IMR-90 (cell line): ENCODE measurements at regions not wholly inside any gene's neighbourhood (a gene's known extent, or its start where the extent isn't known, plus 50 kb on each side); places are given as distances from the start of the nearest gene placed in this dataset.

Source experiments
- ATAC-seq: fragments of 200-7000 bp; cut with Tn5 transposase; 2 replicates; pipeline ENCODE4 v1.9.1; 2020; ENCODE audit warnings: low read depth, mild to moderate bottlenecking, moderate library complexity
- BruUV-seq: library from RNA; stranded (reverse); fragments of 400-500 nt; replicated peaks from 2 replicates; lab custom pipeline; 2021; lab: Mats Ljungman, UMichigan
- CTCF ChIA-PET: fragments of 300-600 bp; formaldehyde crosslinking; extraction: SDS; loops from one replicate; lab custom pipeline; 2021; ENCODE audit warnings: antibody characterized with exemption; lab: Yijun Ruan, JAX
- POLR2A ChIA-PET: fragments of 300-600 bp; sonication (Branson Sonifier 250); formaldehyde crosslinking; loops from one replicate; lab custom pipeline; 2022; ENCODE audit warnings: antibody characterized with exemption; ENCODE audit not compliant: unreplicated experiment; lab: Charles Lee
- DNase-seq: peaks from one replicate; pipeline ENCODE4 v3.0.0; 2013
- H2AFZ ChIP-seq: replicated peaks from 2 replicates; pipeline ENCODE3; 2013; ENCODE audit warnings: low read length, mild to moderate bottlenecking; ENCODE audit not compliant: poor library complexity
- H2AK5ac ChIP-seq: 2 replicates; pipeline ENCODE4 v1.6.1; 2013; ENCODE audit warnings: low read depth, low read length, inconsistent platforms
- H2AK9ac ChIP-seq: replicated peaks from 2 replicates; pipeline ENCODE3; 2013; ENCODE audit warnings: mild to moderate bottlenecking, low read depth, low read length, moderate library complexity; ENCODE audit not compliant: poor library complexity
- H2BK120ac ChIP-seq: 2 replicates; pipeline ENCODE4 v1.6.1; 2013; ENCODE audit warnings: low read depth, low read length, inconsistent platforms
- H2BK15ac ChIP-seq: 3 replicates; pipeline ENCODE4 v1.6.1; 2013; ENCODE audit warnings: low read depth, low read length, inconsistent platforms
- H2BK20ac ChIP-seq: 2 replicates; pipeline ENCODE4 v1.6.1; 2013; ENCODE audit warnings: low read depth, mild to moderate bottlenecking, inconsistent platforms, low read length, moderate library complexity
- H2BK5ac ChIP-seq: 2 replicates; pipeline ENCODE4 v1.6.1; 2013; ENCODE audit warnings: mild to moderate bottlenecking, low read depth, low read length, inconsistent platforms; ENCODE audit not compliant: poor library complexity, severe bottlenecking
- H3K14ac ChIP-seq: replicated peaks from 2 replicates; pipeline ENCODE4 v1.6.1; 2013; ENCODE audit warnings: low read depth, low read length, inconsistent platforms
- H3K18ac ChIP-seq: 2 replicates; pipeline ENCODE4 v1.6.1; 2013; ENCODE audit warnings: low read depth, low read length, control low read depth
- H3K23ac ChIP-seq: 2 replicates; pipeline ENCODE4 v1.6.1; 2013; ENCODE audit warnings: low read depth, low read length, inconsistent platforms
- H3K27ac ChIP-seq: 2 replicates; pipeline ENCODE4 v1.5.1; 2013; ENCODE audit warnings: mild to moderate bottlenecking, control low read depth, low read length; ENCODE audit not compliant: insufficient read depth
- H3K27me3 ChIP-seq: 2 replicates; pipeline ENCODE4 v1.6.1; 2013; ENCODE audit warnings: low read length; ENCODE audit not compliant: control insufficient read depth, insufficient read depth
- H3K36me3 ChIP-seq: 2 replicates; pipeline ENCODE4 v1.6.1; 2013; ENCODE audit warnings: low read length, mixed read lengths; ENCODE audit not compliant: control insufficient read depth, insufficient read depth
- H3K4ac ChIP-seq: 2 replicates; pipeline ENCODE4 v1.6.1; 2013; ENCODE audit warnings: low read depth, low read length, inconsistent platforms
- H3K4me1 ChIP-seq: 2 replicates; pipeline ENCODE4 v1.6.1; 2013; ENCODE audit warnings: low read length, mixed read lengths; ENCODE audit not compliant: control insufficient read depth, insufficient read depth
- H3K4me2 ChIP-seq: 2 replicates; pipeline ENCODE4 v1.6.1; 2013; ENCODE audit warnings: low read depth, mild to moderate bottlenecking, control low read depth, low read length, moderate library complexity
- H3K4me3 ChIP-seq: 2 replicates; pipeline ENCODE4 v1.5.1; 2013; ENCODE audit warnings: low read depth, mild to moderate bottlenecking, control low read depth, low read length, moderate library complexity; ENCODE audit not compliant: insufficient read depth
- H3K56ac ChIP-seq: 2 replicates; pipeline ENCODE4 v1.6.1; 2013; ENCODE audit warnings: low read length, inconsistent platforms; ENCODE audit not compliant: insufficient read depth; ENCODE audit errors: extremely low read depth
- H3K79me1 ChIP-seq, 2 experiments: 2 replicates each; pipeline ENCODE4 v1.6.1; 2013; ENCODE audit warnings: low read length in 2 of 2, inconsistent platforms in 1 of 2, low read depth in 1 of 2
- H3K9ac ChIP-seq: 2 replicates; pipeline ENCODE4 v1.6.1; 2013; ENCODE audit warnings: low read depth, low read length, control low read depth
- H3K9me1 ChIP-seq: 2 replicates; pipeline ENCODE4 v1.6.1; 2013; ENCODE audit warnings: low read length, inconsistent platforms; ENCODE audit not compliant: insufficient read depth
- H3K9me3 ChIP-seq: 2 replicates; pipeline ENCODE4 v1.6.1; 2013; ENCODE audit warnings: low read length; ENCODE audit not compliant: control insufficient read depth, insufficient read depth
- H4K20me1 ChIP-seq: 2 replicates; pipeline ENCODE4 v1.6.1; 2013; ENCODE audit warnings: low read length, inconsistent platforms; ENCODE audit not compliant: insufficient read depth
- H4K5ac ChIP-seq: 2 replicates; pipeline ENCODE4 v1.6.1; 2013; ENCODE audit warnings: mild to moderate bottlenecking, low read depth, low read length, control low read depth
- H4K8ac ChIP-seq, 2 experiments: 2 replicates each; pipeline ENCODE4 v1.6.1; 2013; ENCODE audit warnings: low read depth in 2 of 2, low read length in 2 of 2, control low read depth in 1 of 2, inconsistent platforms in 1 of 2
- H4K91ac ChIP-seq: 2 replicates; pipeline ENCODE4 v1.6.1; 2013; ENCODE audit warnings: low read depth, low read length, inconsistent platforms; ENCODE audit not compliant: insufficient read depth
- RAD21 ChIP-seq: IDR thresholded peaks from 2 replicates; pipeline ENCODE4 v1.6.1; 2012; ENCODE audit warnings: low read length, improper control_type of control experiment
- RCOR1 ChIP-seq: IDR thresholded peaks from 2 replicates; pipeline ENCODE4 v1.6.1; 2012; ENCODE audit warnings: mild to moderate bottlenecking, low read length, improper control_type of control experiment; ENCODE audit not compliant: insufficient replicate concordance
- SMC3 ChIP-seq: fragments of 150-350 bp; IDR thresholded peaks from 2 replicates; pipeline ENCODE4 v1.6.1; 2016; ENCODE audit warnings: low read depth, mild to moderate bottlenecking, antibody characterized with exemption, low read length, moderate library complexity
- whole genome bisulfite sequencing, 2 experiments: methylation state at CpG; one replicate each; pipeline versions ENCODE4 v1.1.5 to v1.1.7; 2013; ENCODE audit warnings: missing lambda C conversion rate in 2 of 2; ENCODE audit not compliant: insufficient read length in 1 of 2; ENCODE audit errors: extremely low coverage in 2 of 2; 5-methylcytosine and 5-hydroxymethylcytosine counted together
- dilution Hi-C: fragments of 300-500 bp; cut with HindIII; formaldehyde crosslinking; loops from one replicate; pipeline ENCODE4 v1.14.3; 2018; ENCODE audit warnings: low sequenced_read_pairs; ENCODE audit not compliant: unreplicated experiment
- in situ Hi-C: fragments of 300-500 bp; cut with MboI; formaldehyde crosslinking; loops from 3 replicates; pipeline ENCODE4 v1.14.3; 2019; ENCODE audit warnings: low sequenced_read_pairs, inconsistent platforms, mixed read lengths
- intact Hi-C: fragments of 100-400 bp; cut with micrococcal nuclease; formaldehyde crosslinking; loops from 2 replicates; pipeline ENCODE4 v1.10.0; 2022
- TF ChIP-seq, protein P1 (sequence below): fragments of 150-350 bp; IDR thresholded peaks from 2 replicates; pipeline ENCODE4 v1.6.1; 2016; ENCODE audit warnings: low read depth, mild to moderate bottlenecking, low read length, moderate library complexity, borderline replicate concordance

DNA sequence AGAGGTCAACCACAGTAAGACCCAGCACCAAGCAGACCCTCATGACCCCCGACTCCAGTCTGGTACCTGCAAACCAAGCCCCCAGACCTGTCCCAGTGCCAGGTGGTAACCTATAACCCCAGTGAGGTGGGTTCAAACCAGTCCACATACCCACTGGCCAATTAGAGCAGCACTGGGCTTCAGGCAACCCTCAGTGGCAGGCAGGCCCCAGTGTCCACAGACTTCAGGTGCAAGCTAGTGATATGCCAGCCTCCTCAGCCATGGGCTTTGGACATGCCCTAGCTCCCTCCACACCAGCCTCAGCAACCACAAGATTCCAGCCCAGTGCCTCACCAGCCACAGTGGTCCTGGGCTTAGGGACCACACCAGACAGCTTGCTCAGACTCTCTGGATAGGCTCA lies 276.6 kb downstream of the DTWD2 start:
- Histone ChIP-seq H2BK20ac (no peak overlapping the region), H4K91ac (no peak overlapping the region), H3K9me1 (no peaks in the 10 kb centered on the region), H4K8ac (no peak overlapping the region), H2BK120ac (no peak overlapping the region), H3K27me3 (no peaks in the 10 kb centered on the region), H3K9ac (no peak overlapping the region), H2BK5ac (no peak overlapping the region), H3K4me2 (no peak overlapping the region), H3K4me1 (no peaks in the 10 kb centered on the region), H3K27ac (no peak overlapping the region), H4K5ac (no peak overlapping the region), H2AK5ac (no peak overlapping the region), H3K79me1 (no peaks in the 10 kb centered on the region), H3K4ac (no peak overlapping the region), H3K4me3 (no peak overlapping the region), H3K23ac (no peak overlapping the region), H2BK15ac (no peak overlapping the region), H4K20me1 (no peaks in the 10 kb centered on the region), H2AFZ (no peak overlapping the region), H3K56ac (no peak overlapping the region), H2AK9ac (no peak overlapping the region), H3K36me3 (no peaks in the 10 kb centered on the region), H3K14ac (no peak overlapping the region), H3K18ac (no peak overlapping the region), H3K9me3 (peaks cover 6% of the 10 kb centered on the region)
- CTCF ChIA-PET: no interaction called here
- TF ChIP-seq SMC3 (no peak), RCOR1 (no peak), RAD21 (no peak)
- TF ChIP-seq, protein P1, sequence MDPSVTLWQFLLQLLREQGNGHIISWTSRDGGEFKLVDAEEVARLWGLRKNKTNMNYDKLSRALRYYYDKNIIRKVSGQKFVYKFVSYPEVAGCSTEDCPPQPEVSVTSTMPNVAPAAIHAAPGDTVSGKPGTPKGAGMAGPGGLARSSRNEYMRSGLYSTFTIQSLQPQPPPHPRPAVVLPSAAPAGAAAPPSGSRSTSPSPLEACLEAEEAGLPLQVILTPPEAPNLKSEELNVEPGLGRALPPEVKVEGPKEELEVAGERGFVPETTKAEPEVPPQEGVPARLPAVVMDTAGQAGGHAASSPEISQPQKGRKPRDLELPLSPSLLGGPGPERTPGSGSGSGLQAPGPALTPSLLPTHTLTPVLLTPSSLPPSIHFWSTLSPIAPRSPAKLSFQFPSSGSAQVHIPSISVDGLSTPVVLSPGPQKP: no peak
- DNase-seq (no peak), ATAC-seq (no peak)
- BruUV-seq: no TSS peak
- no CpG with 5 or more reads among the region's 1 CpG for WGBS, 2 experiments
- in situ Hi-C loops (no loop called here), dilution Hi-C loops (no loop called here), intact Hi-C loops (no loop called here)
- POLR2A ChIA-PET: no interaction called here
